BJ (cell line): ENCODE measurements at regions not wholly inside any gene's neighbourhood (a gene's known extent, or its start where the extent isn't known, plus 50 kb on each side); places are given as distances from the start of the nearest gene placed in this dataset.

Experiments
- CTCF ChIA-PET: fragments of 350-600 bp; formaldehyde crosslinking; extraction: SDS; loops from one replicate; lab custom pipeline; 2021; ENCODE audit warnings: antibody characterized with exemption, inconsistent platforms; lab: Yijun Ruan, JAX
- POLR2A ChIA-PET: fragments of 300-600 bp; sonication (Branson Sonifier 250); formaldehyde crosslinking; extraction: SDS; loops from one replicate; lab custom pipeline; 2021; ENCODE audit warnings: antibody characterized with exemption; lab: Charles Lee
- DNase-seq: peaks from one replicate; pipeline ENCODE4 v3.0.0-alpha.2; 2011; ENCODE audit warnings: low read depth
- H3K27me3 ChIP-seq: 2 replicates; pipeline ENCODE4 v1.6.0; 2011; ENCODE audit warnings: low read length; ENCODE audit not compliant: control insufficient read depth, insufficient read depth
- H3K36me3 ChIP-seq: 2 replicates; pipeline ENCODE4 v1.5.1; 2011; ENCODE audit warnings: low read length; ENCODE audit not compliant: control insufficient read depth, insufficient read depth
- H3K4me3 ChIP-seq: 2 replicates; pipeline ENCODE4 v1.5.1; 2011; ENCODE audit warnings: low read depth, mild to moderate bottlenecking, control low read depth, low read length
- TF ChIP-seq, protein P1 (sequence below): IDR thresholded peaks from 2 replicates; pipeline ENCODE4 v1.5.1; 2011; ENCODE audit warnings: low read depth, mild to moderate bottlenecking, control low read depth, inconsistent platforms, low read length, moderate library complexity; ENCODE audit not compliant: insufficient read depth

GRCh38 chr4:18733961-18734360 lies 712.4 kb upstream of the LCORL start:
- TF ChIP-seq, protein P1, sequence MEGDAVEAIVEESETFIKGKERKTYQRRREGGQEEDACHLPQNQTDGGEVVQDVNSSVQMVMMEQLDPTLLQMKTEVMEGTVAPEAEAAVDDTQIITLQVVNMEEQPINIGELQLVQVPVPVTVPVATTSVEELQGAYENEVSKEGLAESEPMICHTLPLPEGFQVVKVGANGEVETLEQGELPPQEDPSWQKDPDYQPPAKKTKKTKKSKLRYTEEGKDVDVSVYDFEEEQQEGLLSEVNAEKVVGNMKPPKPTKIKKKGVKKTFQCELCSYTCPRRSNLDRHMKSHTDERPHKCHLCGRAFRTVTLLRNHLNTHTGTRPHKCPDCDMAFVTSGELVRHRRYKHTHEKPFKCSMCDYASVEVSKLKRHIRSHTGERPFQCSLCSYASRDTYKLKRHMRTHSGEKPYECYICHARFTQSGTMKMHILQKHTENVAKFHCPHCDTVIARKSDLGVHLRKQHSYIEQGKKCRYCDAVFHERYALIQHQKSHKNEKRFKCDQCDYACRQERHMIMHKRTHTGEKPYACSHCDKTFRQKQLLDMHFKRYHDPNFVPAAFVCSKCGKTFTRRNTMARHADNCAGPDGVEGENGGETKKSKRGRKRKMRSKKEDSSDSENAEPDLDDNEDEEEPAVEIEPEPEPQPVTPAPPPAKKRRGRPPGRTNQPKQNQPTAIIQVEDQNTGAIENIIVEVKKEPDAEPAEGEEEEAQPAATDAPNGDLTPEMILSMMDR = no peak
- H3K4me3 ChIP-seq = no peak overlapping the region
- no peaks in the 10 kb centered on the region for H3K36me3 ChIP-seq
- H3K27me3 ChIP-seq = no peaks in the 10 kb centered on the region
- ChIA-PET CTCF (interaction anchor here (1.6 kb wide), 1 partner anchor 27 kb away, joined by 3 read pairs; no protein-coding TSS in a partner anchor), POLR2A (no interaction called here)
- DNase-seq = no peak

DNA sequence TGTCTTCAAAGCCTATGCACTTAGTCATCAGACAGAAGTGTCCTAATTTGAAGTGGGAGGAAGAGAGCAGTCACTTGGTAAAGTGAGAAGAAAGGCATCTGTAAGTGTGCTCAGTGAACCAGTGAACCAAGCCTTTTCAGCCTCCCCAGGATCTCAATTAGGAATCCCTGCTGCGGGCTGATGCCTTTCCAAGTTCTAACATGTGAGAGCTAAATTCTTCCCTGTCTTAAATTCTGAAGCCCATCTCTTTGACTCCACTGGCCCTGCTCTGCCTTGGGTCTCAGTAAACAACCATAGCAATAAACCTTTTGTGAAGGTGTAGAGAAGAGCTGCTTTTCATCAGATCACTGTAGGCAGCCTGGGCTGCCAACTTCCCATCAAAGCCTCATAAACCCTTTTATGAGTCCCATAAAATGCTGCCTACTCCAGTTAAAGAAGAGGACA lies 701.2 kb upstream of the LCORL start:
- no peak for DNase-seq
- no peaks in the 10 kb centered on the region for H3K36me3 ChIP-seq
- no peaks in the 10 kb centered on the region for H3K27me3 ChIP-seq
- H3K4me3 ChIP-seq = no peak overlapping the region
- CTCF ChIA-PET = no interaction called here
- POLR2A ChIA-PET = no interaction called here
- TF ChIP-seq, protein P1 = no peak

GRCh38 chr4:18698119-18698883 lies 676.7 kb upstream of the LCORL start:
- H3K27me3 ChIP-seq = no peaks in the 10 kb centered on the region
- H3K36me3 ChIP-seq = no peaks in the 10 kb centered on the region
- POLR2A ChIA-PET = no interaction called here
- CTCF ChIA-PET = interaction anchor here (0.7 kb wide), 1 partner anchor 12 kb away, joined by 3 read pairs; no protein-coding TSS in a partner anchor
- no peak overlapping the region for H3K4me3 ChIP-seq
- TF ChIP-seq, protein P1 = no peak
- DNase-seq = no peak

- no peaks in the 10 kb centered on the region for H3K36me3 ChIP-seq
- H3K27me3 ChIP-seq = no peaks in the 10 kb centered on the region
- POLR2A ChIA-PET = no interaction called here
- TF ChIP-seq, protein P1 = peak; percentile 12; the same call in 1 of the 2 replicates
- CTCF ChIA-PET = interaction anchor here (1.6 kb wide), 1 partner anchor 20 kb away, joined by 3 read pairs; no protein-coding TSS in a partner anchor
- H3K4me3 ChIP-seq = no peak overlapping the region
- DNase-seq = no peak
These were observed 674.4 kb upstream of the LCORL start for GRCh38 chr4:18695733-18696527.
